TTC549 (cell line): ENCODE measurements at regions not wholly inside any gene's neighbourhood (a gene's known extent, or its start where the extent isn't known, plus 50 kb on each side); places are given as distances from the start of the nearest gene placed in this dataset.
"Not testable (repeated sequence)": the region's sequence is repeated elsewhere in the genome, so short reads cannot be mapped to it uniquely, and the experiment has no call there.

Experiments
- FAIRE-seq: peaks from 2 replicates; lab custom pipeline; 2012; peaks lifted over from hg19 to GRCh38; lab: Jason Lieb, UNC

- no peak for FAIRE-seq
Measured at GRCh38 chr3:169029674-169030285, 633.7 kb downstream of the MECOM start.

- FAIRE-seq = no peak
Measured at GRCh38 chr3:169028716-169029115, 634.8 kb downstream of the MECOM start.

DNA sequence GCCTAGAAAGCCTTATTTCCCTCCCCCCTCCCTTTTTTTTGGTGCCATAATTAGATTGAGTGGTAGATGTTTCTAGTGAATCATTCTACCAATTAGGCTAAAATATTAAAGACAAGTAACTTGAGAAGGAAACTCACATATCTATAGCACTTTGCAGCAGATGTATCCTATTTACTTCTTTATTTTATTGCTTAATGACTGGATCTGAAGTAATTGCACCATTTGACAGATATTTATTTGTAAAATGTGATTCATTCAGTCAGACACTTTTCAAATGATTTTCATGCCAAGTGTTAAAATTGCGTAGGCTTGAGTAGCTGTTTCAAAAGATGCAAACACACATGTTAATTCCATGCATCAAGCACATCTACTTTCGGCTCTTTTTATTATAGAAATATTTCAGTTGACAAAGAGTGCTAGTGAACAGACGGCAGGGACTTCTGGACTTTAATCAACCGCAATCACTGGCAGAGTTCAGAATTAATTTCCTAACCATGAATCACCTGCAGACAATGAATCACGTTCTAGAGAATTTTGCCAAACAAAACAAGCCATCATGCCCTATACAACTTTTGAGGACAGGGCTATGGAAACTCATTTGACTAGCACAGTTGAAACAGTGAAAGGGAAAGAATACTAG is 636.8 kb downstream of the MECOM start:
- FAIRE-seq = no peak

DNA sequence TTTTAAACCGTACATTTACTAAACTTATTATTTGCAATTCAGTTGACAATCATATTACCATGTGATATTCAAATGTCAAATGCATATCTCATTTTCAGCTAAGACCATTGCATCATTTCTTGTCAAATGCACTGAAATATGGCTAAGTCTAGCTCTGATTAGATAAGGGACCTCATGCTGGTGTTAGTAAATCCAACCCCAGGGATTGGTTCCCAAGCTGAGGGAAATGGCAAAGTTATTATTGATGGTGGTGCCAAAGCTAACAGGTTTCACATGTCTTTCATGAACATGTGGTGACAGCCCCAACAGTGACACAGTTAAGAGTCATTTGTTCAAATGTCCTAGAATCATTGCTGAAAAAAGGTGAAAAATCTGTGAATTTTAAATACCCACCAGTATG is 641.1 kb downstream of the MECOM start:
- no peak for FAIRE-seq

- no peak for FAIRE-seq
Measured at GRCh38 chr3:169020371-169020770, 643.1 kb downstream of the MECOM start.

DNA sequence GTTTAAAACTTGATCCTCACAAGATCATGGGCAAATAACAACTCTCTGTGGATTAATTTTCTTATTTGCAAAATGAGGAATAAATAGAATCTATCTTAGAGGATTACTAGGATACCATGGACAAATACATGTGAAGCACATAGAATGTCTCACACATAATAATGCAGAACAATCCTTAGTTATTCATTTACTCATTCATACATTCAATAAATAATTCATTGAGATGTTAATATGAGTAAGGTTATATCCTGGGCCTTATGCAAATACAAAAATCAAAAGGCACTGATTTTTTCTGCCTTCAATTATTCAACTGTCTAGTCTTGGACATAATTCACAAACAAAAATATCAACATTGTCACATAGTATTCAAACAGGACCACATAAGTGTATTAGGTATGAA is 654.1 kb downstream of the MECOM start:
- no peak for FAIRE-seq

DNA sequence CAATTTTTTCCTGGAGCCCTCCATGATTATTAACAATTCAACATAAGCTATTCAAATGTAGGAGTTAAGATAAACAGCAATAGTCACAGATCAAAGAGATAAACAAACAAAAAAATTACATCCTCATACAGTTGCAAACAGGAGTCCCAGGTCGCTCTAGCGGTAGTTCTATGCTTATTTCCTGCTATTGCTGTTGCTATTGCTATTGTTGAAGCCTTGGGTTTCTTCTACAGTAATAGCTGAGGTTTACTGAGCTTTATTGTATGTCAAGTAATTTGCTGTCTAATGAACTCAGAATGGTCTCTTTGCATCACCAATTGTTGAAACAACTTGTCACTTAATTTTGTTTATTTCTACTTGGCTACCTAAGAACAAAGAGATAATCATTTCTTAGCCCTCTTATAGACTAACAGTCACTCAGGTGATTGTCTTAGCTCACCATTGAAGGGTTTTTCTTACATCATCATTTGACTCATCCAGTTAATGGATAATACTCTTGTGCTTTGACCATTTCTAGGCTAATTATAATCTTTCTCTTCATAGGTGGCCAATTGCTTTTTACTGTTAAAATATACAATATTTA is 654.6 kb downstream of the MECOM start:
- FAIRE-seq = no peak

GRCh38 chr3:169007145-169007544 is 656.4 kb downstream of the MECOM start:
- FAIRE-seq = no peak

DNA sequence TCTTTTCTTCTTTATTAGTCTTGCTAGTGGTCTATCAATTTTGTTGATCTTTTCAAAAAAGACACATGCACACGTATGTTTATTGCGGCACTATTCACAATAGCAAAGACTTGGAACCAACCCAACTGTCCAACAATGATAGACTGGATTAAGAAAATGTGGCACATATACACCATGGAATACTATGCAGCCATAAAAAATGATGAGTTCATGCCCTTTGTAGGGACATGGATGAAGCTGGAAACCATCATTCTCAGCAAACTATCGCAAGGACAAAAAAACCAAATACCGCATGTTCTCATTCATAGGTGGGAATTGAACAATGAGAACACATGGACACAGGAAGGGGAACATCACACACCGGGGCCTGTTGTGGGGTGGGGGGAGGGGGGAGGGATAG is 657.1 kb downstream of the MECOM start:
- not testable (repeated sequence) for FAIRE-seq

GRCh38 chr3:169002689-169003088 is 660.8 kb downstream of the MECOM start:
- no peak for FAIRE-seq

DNA sequence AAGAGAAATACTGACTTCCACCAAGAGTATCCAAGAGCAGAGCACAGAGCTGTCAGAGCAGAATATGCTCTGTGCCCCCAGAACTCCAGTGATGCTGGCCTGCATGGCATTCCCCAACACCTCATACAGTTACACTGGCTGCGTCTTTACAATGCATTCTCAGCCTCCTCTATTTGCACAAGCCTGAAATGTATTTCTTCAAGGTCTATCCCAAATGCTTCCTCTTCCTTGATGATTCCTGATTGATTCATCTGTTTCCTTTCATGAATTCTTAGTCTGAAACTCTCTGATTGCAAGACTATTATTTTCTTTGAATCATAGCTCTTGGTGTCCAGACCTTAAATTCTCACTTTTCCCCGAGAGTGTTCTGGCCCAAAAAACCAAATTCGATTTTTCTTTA is 664.7 kb downstream of the MECOM start:
- FAIRE-seq = no peak

DNA sequence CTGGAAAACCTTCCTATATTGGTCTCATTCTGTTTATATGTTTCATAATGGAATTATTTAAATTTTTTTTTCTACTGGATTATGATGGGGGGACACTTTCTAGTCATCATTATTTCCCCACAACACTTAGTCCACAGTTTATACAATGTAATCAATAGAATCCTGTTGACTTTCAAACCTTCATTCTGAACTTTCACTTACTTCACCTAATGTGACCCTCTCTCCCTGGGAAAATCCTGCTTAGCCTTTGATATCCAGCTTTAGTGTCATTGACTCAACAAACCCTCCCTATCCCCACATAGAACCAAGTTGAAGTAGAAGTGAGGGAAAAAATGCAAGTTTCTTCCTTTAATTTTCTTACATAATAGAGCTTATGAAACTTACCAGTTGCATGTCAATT is 666.0 kb downstream of the MECOM start:
- FAIRE-seq = no peak

- no peak for FAIRE-seq
Measured at GRCh38 chr3:168996622-168997021, 666.9 kb downstream of the MECOM start.

DNA sequence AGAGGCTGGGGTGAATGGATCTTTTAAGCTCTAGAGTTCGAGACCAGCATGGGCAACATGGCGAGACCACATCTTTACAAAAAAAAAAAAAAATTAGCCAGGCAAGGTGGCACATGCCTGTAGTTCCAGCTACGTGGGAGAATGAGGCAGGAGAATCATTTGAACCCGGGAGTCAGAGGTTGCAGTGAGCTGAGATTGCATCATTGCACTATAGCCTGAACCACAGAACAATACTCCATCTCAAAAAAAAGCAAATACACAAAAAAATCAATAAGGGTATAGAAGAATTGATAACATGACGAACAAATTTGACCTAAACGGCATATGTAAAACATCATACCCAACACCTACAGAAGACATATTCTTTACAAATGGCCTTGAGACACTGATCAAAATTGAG is 668.4 kb downstream of the MECOM start:
- no peak for FAIRE-seq

- no peak for FAIRE-seq
Measured at GRCh38 chr3:168991803-168992202, 671.7 kb downstream of the MECOM start.

GRCh38 chr3:168990621-168991020 is 672.9 kb downstream of the MECOM start:
- no peak for FAIRE-seq

DNA sequence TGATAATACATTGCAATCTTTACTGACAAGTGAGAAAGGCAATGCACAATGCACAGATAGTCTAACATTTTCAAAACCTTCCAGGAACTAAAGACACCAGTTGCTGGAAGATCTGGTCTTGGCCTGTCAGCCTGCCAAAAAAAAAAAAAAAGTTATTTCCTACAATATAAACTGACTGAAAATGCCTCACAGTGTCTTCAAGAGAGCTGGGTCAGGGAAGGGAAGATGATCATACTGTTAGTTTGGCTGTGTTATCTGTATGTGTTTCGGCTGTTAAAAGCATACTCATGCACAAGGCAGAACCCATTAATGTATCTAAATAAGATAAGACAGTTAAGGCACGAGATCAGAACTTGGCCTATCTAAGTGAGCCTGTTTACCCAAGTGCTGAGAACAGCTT is 673.4 kb downstream of the MECOM start:
- no peak for FAIRE-seq

DNA sequence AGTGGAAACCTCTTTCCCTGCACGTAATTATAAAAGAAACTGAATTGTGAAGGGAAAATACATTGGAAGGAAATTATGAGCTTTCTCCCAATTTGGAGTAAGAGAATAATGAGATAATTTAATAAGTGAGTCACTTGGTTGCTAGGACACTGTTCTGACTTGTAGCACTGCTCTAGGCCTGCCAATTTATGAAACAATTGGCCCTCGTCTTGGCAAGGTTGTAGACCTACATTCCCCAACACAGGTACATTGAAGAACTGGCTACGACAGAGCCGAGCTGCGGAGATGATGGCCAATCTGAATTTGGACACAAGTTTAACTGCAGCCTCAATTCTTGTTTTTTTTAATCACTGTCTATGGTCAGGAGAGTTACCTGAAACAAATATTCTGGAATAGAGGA is 674.1 kb downstream of the MECOM start:
- FAIRE-seq = no peak

GRCh38 chr3:168988853-168989252 is 674.7 kb downstream of the MECOM start:
- FAIRE-seq = no peak

DNA sequence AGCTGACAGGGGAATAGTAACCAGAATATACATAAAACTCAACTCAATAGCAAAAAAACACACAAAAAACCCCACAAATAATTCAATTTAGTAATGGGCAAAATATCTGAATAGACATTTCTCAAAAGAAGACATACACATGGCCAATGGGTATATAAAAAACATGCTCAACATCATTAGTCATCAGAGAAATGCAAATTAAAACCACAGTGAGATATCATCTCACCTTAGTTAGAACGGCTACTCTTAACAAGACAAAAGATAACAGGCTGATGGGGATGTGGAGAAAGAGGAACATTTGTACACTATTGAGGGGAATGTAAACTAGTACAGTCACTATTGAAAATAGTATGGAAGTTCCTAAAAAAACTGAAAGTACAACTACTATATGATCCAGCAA is 678.6 kb downstream of the MECOM start:
- no peak for FAIRE-seq

GRCh38 chr3:168983046-168983445 is 680.5 kb downstream of the MECOM start:
- no peak for FAIRE-seq

GRCh38 chr3:168981396-168981795 is 682.1 kb downstream of the MECOM start:
- FAIRE-seq = no peak

DNA sequence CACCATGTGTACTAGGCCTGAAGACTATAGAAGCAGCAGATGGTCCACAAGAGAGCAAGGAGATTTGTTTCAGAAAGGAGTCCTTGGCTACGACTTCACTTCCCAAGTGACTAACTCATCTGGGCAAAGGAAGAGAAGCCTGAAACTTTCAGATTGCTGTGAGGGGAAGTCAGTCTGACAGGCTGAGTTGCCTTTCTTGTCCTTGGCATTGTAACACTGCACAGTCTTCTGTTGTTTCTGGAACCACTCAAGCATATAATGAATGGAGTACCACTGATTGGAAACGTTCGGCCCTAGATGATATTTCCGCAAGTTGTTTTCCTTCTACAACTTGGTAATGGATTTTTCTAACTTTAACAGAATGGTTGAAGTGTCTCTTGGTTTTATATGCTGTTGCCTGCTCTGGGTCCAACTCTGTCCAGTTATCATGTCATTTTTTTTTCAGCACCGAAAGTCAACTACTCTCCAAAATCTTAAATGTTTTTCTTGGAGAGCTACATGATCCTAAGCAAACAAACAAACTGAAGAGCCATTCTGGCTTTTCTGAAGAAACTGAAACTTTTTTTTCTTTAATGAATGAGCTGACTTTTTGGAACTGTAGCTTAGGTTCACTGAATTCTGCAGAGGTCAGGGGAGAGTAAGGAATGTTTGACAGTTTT is 685.7 kb downstream of the MECOM start:
- no peak for FAIRE-seq

GRCh38 chr3:168976969-168977368 is 686.5 kb downstream of the MECOM start:
- no peak for FAIRE-seq
